ENCODE measurements at regions not wholly inside any gene's neighbourhood (a gene's known extent, or its start where the extent isn't known, plus 50 kb on each side); places are given as distances from the start of the nearest gene placed in this dataset.

DNA sequence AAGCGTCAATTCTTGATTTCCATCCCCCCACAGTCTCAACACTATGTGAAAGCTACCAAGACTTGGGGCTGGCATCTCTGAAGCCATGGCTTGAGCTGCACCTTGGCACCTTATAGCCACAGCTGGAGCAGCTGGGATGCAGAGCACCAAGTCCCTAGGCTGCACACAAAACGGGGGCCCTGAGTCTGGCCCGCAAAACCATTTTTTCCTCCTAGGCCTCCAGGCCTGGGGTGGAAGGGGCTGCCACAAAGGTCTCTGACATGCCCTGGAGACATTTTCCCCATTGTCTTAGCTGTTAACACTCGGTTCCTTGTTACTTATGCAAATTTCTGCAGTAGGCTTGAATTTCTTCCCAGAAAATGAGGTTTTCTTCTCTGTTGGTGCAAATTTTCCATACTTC lies 89.8 kb upstream of the GNAI1 start:
- TF ChIP-seq CTCF (IDR thresholded peaks at IDR 0.05) (no peak), ZFX (IDR thresholded peaks at IDR 0.05; ENCODE audit: borderline replicate concordance) (no peak)
